H1 (cell line): ENCODE measurements at regions not wholly inside any gene's neighbourhood (a gene's known extent, or its start where the extent isn't known, plus 50 kb on each side); places are given as distances from the start of the nearest gene placed in this dataset.

Experiments
- BCL11A ChIP-seq, 2 experiments: IDR thresholded peaks; one replicate each; pipeline ENCODE4 v1.6.1; 2011; ENCODE audit warnings: low read depth in 2 of 2, low read length in 2 of 2, mild to moderate bottlenecking in 2 of 2
- CBX8 ChIP-seq: fragments of 300-800, 300-1000 bp; sonication (generic); IDR thresholded peaks from 2 replicates; pipeline ENCODE4 v1.7.1; 2016; ENCODE audit warnings: low read depth, low read length, borderline replicate concordance
- EGR1 ChIP-seq: IDR thresholded peaks from 2 replicates; pipeline ENCODE4 v1.6.1; 2011; ENCODE audit warnings: low read depth, low read length, borderline replicate concordance
- EZH2 ChIP-seq: fragments of 200-600 bp; sonication (generic); IDR thresholded peaks from 2 replicates; pipeline ENCODE4 v1.7.1; 2012; ENCODE audit warnings: low read depth, mild to moderate bottlenecking, moderate library complexity, low read length, inconsistent platforms; ENCODE audit not compliant: severe bottlenecking
- PHF8 ChIP-seq: fragments of 200-600 bp; sonication (generic); conservative IDR thresholded peaks from 2 replicates; pipeline ENCODE4 v1.7.1; 2012; ENCODE audit warnings: low read depth, mild to moderate bottlenecking, inconsistent platforms, low read length, moderate library complexity
- SAP30 ChIP-seq: fragments of 300-600 bp; sonication (generic); IDR thresholded peaks from 2 replicates; pipeline ENCODE4 v1.7.1; 2012; ENCODE audit warnings: low read length, moderate library complexity, mild to moderate bottlenecking, inconsistent platforms; ENCODE audit not compliant: insufficient read depth, insufficient replicate concordance
- SP2 ChIP-seq: IDR thresholded peaks from 2 replicates; pipeline ENCODE4 v1.6.1; 2012; ENCODE audit warnings: mild to moderate bottlenecking, low read length, inconsistent platforms
- TCF12 ChIP-seq: IDR thresholded peaks from 2 replicates; pipeline ENCODE4 v1.6.1; 2011; ENCODE audit warnings: low read depth, mild to moderate bottlenecking, low read length

GRCh38 chr6:76420094-76420493, 347.6 kb upstream of the IMPG1 start (continued):
- TF ChIP-seq SP2 (no peak), TCF12 (no peak), PHF8 (no peak), EZH2 (no peak), SAP30 (no peak), EGR1 (no peak), BCL11A (IDR thresholded peaks at IDR 0.05; ENCODE audit: low read depth in 2 of 2, low read length in 2 of 2) (no peak), CBX8 (no peak)
